Fibroblast of lung (primary cell): ENCODE measurements at regions not wholly inside any gene's neighbourhood (a gene's known extent, or its start where the extent isn't known, plus 50 kb on each side); places are given as distances from the start of the nearest gene placed in this dataset.

ENCODE experiments used
- DNase-seq, 2 donors: peaks; one replicate each; pipeline versions ENCODE4 v3.0.0 to v3.0.0-alpha.2; 2010; ENCODE audit warnings: low read depth in 2 of 2
- H2AFZ ChIP-seq: 2 replicates; pipeline ENCODE4 v1.5.1; 2012; ENCODE audit warnings: low read length, control low read depth, inconsistent platforms
- H3K27ac ChIP-seq: 2 replicates; pipeline ENCODE4 v1.5.1; 2011; ENCODE audit warnings: low read length, control low read depth; ENCODE audit not compliant: insufficient read depth
- H3K27me3 ChIP-seq: 2 replicates; pipeline ENCODE4 v1.5.1; 2011; ENCODE audit warnings: mild to moderate bottlenecking, low read length; ENCODE audit not compliant: control insufficient read depth, insufficient read depth
- H3K36me3 ChIP-seq: 2 replicates; pipeline ENCODE4 v1.5.1; 2011; ENCODE audit warnings: low read length; ENCODE audit not compliant: control insufficient read depth, insufficient read depth
- H3K4me1 ChIP-seq: 2 replicates; pipeline ENCODE4 v1.5.1; 2011; ENCODE audit warnings: low read length; ENCODE audit not compliant: control insufficient read depth, insufficient read depth; ENCODE audit errors: extremely low read depth
- H3K4me2 ChIP-seq: 2 replicates; pipeline ENCODE4 v1.5.1; 2011; ENCODE audit warnings: low read length, control low read depth; ENCODE audit not compliant: insufficient read depth; ENCODE audit errors: extremely low read depth
- H3K4me3 ChIP-seq, 4 experiments: fragments of 200-600 bp in 1 of 4; sonication (generic) in 1 of 4; replicated peaks in 1 of 4; 2 replicates each; pipeline ENCODE4 v1.5.1; 2011 to 2016; ENCODE audit warnings: low read length in 4 of 4, low read depth in 3 of 4, mild to moderate bottlenecking in 3 of 4, control low read depth in 2 of 4, inconsistent platforms in 1 of 4, mixed read lengths in 1 of 4; ENCODE audit not compliant: insufficient read depth in 1 of 4; ENCODE audit errors: control extremely low read depth in 1 of 4
- H3K79me2 ChIP-seq: 2 replicates; pipeline ENCODE4 v1.5.1; 2012; ENCODE audit warnings: mild to moderate bottlenecking, low read length, inconsistent platforms; ENCODE audit not compliant: control insufficient read depth, insufficient read depth
- H3K9ac ChIP-seq: 2 replicates; pipeline ENCODE4 v1.5.1; 2011; ENCODE audit warnings: mild to moderate bottlenecking, low read length, control low read depth; ENCODE audit not compliant: insufficient read depth
- H3K9me3 ChIP-seq: 2 replicates; pipeline ENCODE4 v1.5.1; 2012; ENCODE audit warnings: low read depth, low read length; ENCODE audit not compliant: control insufficient read depth, insufficient read depth
- H4K20me1 ChIP-seq: 2 replicates; pipeline ENCODE4 v1.5.1; 2011; ENCODE audit warnings: low read length; ENCODE audit not compliant: control insufficient read depth, insufficient read depth; ENCODE audit errors: extremely low read depth
- EZH2 ChIP-seq: IDR thresholded peaks from 2 replicates; pipeline ENCODE4 v1.5.1; 2012; ENCODE audit warnings: low read length, control low read depth, mild to moderate bottlenecking; ENCODE audit errors: missing control alignments
- TF ChIP-seq, protein P1 (sequence below), 2 donors: IDR thresholded peaks in 1 of 2; conservative IDR thresholded peaks in 1 of 2; 1 replicate in 1 of 2; 2 replicates in 1 of 2; pipeline ENCODE4 v1.5.1; 2011 to 2012; ENCODE audit warnings: low read length in 2 of 2, control low read depth in 1 of 2, inconsistent platforms in 1 of 2, low read depth in 1 of 2, mild to moderate bottlenecking in 1 of 2

- Histone ChIP-seq H3K9ac (no peak overlapping the region), H2AFZ (no peak overlapping the region), H3K4me2 (no peak overlapping the region), H3K27ac (no peak overlapping the region), H4K20me1 (no peaks in the 10 kb centered on the region), H3K4me3 (no peak overlapping the region), H3K9me3 (no peaks in the 10 kb centered on the region), H3K36me3 (no peaks in the 10 kb centered on the region), H3K4me1 (no peaks in the 10 kb centered on the region), H3K79me2 (no peaks in the 10 kb centered on the region), H3K27me3 (no peaks in the 10 kb centered on the region)
- DNase-seq, result peak; percentile 5 to 45
- TF ChIP-seq, protein P1, sequence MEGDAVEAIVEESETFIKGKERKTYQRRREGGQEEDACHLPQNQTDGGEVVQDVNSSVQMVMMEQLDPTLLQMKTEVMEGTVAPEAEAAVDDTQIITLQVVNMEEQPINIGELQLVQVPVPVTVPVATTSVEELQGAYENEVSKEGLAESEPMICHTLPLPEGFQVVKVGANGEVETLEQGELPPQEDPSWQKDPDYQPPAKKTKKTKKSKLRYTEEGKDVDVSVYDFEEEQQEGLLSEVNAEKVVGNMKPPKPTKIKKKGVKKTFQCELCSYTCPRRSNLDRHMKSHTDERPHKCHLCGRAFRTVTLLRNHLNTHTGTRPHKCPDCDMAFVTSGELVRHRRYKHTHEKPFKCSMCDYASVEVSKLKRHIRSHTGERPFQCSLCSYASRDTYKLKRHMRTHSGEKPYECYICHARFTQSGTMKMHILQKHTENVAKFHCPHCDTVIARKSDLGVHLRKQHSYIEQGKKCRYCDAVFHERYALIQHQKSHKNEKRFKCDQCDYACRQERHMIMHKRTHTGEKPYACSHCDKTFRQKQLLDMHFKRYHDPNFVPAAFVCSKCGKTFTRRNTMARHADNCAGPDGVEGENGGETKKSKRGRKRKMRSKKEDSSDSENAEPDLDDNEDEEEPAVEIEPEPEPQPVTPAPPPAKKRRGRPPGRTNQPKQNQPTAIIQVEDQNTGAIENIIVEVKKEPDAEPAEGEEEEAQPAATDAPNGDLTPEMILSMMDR (conservative IDR thresholded peaks at IDR 0.05 in 1 of 2, IDR thresholded peaks at IDR 0.05 in 1 of 2; ENCODE audit: low read depth in 1 of 2, low read length in 2 of 2), result no peak
- TF ChIP-seq EZH2, result no peak
Measured at GRCh38 chr20:60589623-60590022, 631.4 kb downstream of the CDH26 start.

DNA sequence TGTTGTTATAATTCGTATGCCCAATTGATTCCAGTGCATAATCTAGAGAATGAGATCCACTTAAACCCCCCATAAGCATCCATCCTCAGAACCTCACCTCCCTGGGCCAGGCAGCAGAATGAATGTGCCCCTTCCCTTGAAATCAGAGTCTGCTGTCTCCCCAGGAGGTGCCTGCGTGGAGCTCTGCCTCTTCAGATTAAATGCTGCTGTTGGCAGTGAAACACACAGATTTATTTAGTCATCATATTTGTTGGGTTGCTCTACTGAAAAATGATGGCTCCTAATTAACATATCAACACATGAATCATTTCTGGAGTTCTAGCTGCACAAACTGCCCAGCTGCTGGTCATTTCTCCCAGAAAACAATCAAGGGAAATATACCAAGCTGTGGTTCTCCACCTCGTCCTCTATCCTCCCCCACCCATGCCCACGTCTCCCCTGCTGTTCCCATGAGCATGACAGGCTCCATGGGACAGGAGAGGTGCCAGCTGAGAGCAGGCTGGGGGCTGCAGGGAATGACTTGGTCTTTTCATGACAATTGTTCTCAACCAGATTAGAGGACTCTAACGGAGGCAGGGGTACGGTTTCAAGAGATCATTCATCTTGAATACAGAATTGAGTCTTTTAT, 633.1 kb downstream of the CDH26 start:
- Histone ChIP-seq H3K4me3 (no peak overlapping the region), H4K20me1 (no peaks in the 10 kb centered on the region), H3K4me1 (no peaks in the 10 kb centered on the region), H3K9me3 (no peaks in the 10 kb centered on the region), H3K27me3 (no peaks in the 10 kb centered on the region), H3K27ac (no peak overlapping the region), H2AFZ (no peak overlapping the region), H3K9ac (no peak overlapping the region), H3K79me2 (no peaks in the 10 kb centered on the region), H3K36me3 (no peaks in the 10 kb centered on the region), H3K4me2 (no peak overlapping the region)
- DNase-seq, result no peak
- TF ChIP-seq, protein P1 (conservative IDR thresholded peaks at IDR 0.05 in 1 of 2, IDR thresholded peaks at IDR 0.05 in 1 of 2; ENCODE audit: low read depth in 1 of 2, low read length in 2 of 2), result no peak
- no peak for TF ChIP-seq EZH2

- no peaks in the 10 kb centered on the region for H3K4me1 ChIP-seq
- no peak for TF ChIP-seq EZH2
- TF ChIP-seq, protein P1 (conservative IDR thresholded peaks at IDR 0.05 in 1 of 2, IDR thresholded peaks at IDR 0.05 in 1 of 2; ENCODE audit: low read depth in 1 of 2, low read length in 2 of 2), result no peak
Measured at GRCh38 chr20:60598528-60598927, 640.3 kb downstream of the CDH26 start.

More at GRCh38 chr20:60598528-60598927, 640.3 kb downstream of the CDH26 start:
- DNase-seq, result no peak
- Histone ChIP-seq H3K9me3 (no peaks in the 10 kb centered on the region), H3K27ac (no peak overlapping the region), H3K36me3 (no peaks in the 10 kb centered on the region), H3K79me2 (no peaks in the 10 kb centered on the region), H2AFZ (no peak overlapping the region), H3K9ac (no peak overlapping the region), H4K20me1 (no peaks in the 10 kb centered on the region), H3K4me2 (no peak overlapping the region), H3K4me3 (no peak overlapping the region), H3K27me3 (no peaks in the 10 kb centered on the region)
